ENCODE measurements at regions not wholly inside any gene's neighbourhood (a gene's known extent, or its start where the extent isn't known, plus 50 kb on each side); places are given as distances from the start of the nearest gene placed in this dataset.
A peak's percentile ranks its signal among the peaks of the same experiment; 100 is the strongest.
"Not testable (repeated sequence)": the region's sequence is repeated elsewhere in the genome, so short reads cannot be mapped to it uniquely, and the experiment has no call there.

DNA sequence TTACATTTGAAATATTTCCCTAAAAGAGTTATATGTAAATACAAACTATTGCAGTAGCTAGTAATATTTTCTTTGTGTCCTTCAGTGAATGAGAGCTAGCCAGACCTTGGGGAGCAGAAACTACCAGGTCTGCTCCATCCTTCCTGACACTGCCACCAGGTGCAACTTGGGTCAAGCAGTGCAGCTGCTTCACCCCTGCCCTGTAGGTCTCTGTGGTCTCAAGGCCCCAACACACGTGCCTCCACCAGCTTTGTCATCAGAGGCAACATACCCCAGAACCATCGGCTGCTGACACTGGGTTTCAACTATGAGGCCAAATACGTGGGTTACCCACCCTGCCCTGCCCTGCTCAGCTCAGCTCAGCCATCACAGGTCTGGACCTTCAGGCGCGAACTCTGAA lies 181.6 kb downstream of the FCRL5 start:
- H3K27me3 Mint-ChIP-seq (ENCODE audit: low read depth in 2 of 2) = peaks cover 0 to 10% of the 10 kb centered on the region in 2 donors

DNA sequence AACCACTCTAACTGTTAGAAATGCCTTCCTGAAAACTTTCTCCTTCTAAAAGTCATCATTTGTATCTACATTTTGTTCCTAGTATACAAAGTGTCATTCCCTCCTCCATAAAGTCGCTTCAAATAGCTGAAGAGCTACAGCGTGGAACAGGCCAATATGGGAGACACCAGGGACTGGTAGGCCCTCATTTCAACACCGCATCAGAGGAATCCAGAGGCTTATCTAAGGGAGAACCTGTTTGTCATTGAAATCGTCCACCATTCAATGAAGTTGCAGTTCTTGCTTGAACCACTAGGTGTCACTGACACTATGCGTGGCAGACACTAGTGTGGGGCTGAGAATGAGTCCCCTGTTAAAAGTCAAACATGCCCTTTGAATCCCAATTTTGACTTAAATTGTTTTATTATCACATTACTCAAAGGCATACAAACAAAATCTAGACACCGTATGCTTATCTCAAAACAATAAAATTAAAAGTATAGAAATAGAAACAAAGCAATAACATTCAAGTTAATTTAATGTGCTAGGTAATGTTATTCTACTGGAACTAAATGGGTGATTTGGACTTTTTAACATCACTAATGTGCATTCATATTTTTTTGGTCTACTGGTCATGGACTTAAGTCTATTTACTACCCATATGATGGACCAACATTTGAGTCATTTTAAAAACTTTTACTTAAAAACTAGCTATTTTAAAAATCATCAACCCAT lies 182.3 kb downstream of the FCRL5 start:
- H3K9me3 ChIP-seq (ENCODE audit: control insufficient read depth, insufficient read depth, low read length) = no peaks in the 10 kb centered on the region
- no peaks in the 10 kb centered on the region for H3K27me3 ChIP-seq (ENCODE audit: control insufficient read depth, insufficient read depth, low read length)
- H3K36me3 ChIP-seq (ENCODE audit: control insufficient read depth, insufficient read depth, low read length) = no peaks in the 10 kb centered on the region
- no peak overlapping the region for H3K27ac ChIP-seq (ENCODE audit: low read length)
- peak; percentile 83 to 89 (median 88) for ATAC-seq
- Mint-ChIP-seq H3K9me3 (no peaks in the 10 kb centered on the region), H3K4me1 (no peaks in the 10 kb centered on the region), H3K27me3 (ENCODE audit: low read depth in 2 of 2) (peaks cover 0 to 8% of the 10 kb centered on the region in 2 donors), H3K36me3 (no peaks in the 10 kb centered on the region), H3K27ac (no peak overlapping the region), H3K4me3 (no peak overlapping the region)
- no peak overlapping the region for H3K4me3 ChIP-seq (ENCODE audit: low read length)
- TF ChIP-seq, protein P1, sequence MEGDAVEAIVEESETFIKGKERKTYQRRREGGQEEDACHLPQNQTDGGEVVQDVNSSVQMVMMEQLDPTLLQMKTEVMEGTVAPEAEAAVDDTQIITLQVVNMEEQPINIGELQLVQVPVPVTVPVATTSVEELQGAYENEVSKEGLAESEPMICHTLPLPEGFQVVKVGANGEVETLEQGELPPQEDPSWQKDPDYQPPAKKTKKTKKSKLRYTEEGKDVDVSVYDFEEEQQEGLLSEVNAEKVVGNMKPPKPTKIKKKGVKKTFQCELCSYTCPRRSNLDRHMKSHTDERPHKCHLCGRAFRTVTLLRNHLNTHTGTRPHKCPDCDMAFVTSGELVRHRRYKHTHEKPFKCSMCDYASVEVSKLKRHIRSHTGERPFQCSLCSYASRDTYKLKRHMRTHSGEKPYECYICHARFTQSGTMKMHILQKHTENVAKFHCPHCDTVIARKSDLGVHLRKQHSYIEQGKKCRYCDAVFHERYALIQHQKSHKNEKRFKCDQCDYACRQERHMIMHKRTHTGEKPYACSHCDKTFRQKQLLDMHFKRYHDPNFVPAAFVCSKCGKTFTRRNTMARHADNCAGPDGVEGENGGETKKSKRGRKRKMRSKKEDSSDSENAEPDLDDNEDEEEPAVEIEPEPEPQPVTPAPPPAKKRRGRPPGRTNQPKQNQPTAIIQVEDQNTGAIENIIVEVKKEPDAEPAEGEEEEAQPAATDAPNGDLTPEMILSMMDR (IDR thresholded peaks at IDR 0.05) = peak; percentile 94
- no peaks in the 10 kb centered on the region for H3K4me1 ChIP-seq (ENCODE audit: control insufficient read depth, insufficient read depth, low read length)
- DNase-seq = peak in 1 of 2 donors; percentile 64
- intact Hi-C loops (cut with micrococcal nuclease) = loop anchor here (1.0 to 10.0 kb wide), 2 partner anchors 120 to 175 kb away; no protein-coding TSS in a partner anchor
- WGBS (ENCODE audit: insufficient coverage) = 10% methylated on average over 5 of the region's 6 CpGs

More for the DNA sequence above, 181.6 kb downstream of the FCRL5 start:
- Mint-ChIP-seq H3K9me3 (no peaks in the 10 kb centered on the region), H3K36me3 (no peaks in the 10 kb centered on the region), H3K27ac (no peak overlapping the region), H3K4me3 (no peak overlapping the region), H3K4me1 (no peaks in the 10 kb centered on the region)
- Histone ChIP-seq H3K36me3 (ENCODE audit: control insufficient read depth, insufficient read depth, low read length) (no peaks in the 10 kb centered on the region), H3K4me3 (ENCODE audit: low read length) (no peak overlapping the region), H3K9me3 (ENCODE audit: control insufficient read depth, insufficient read depth, low read length) (no peaks in the 10 kb centered on the region), H3K27ac (ENCODE audit: low read length) (no peak overlapping the region), H3K4me1 (ENCODE audit: control insufficient read depth, insufficient read depth, low read length) (no peaks in the 10 kb centered on the region), H3K27me3 (ENCODE audit: control insufficient read depth, insufficient read depth, low read length) (no peaks in the 10 kb centered on the region)
- no peak for DNase-seq
- WGBS (ENCODE audit: insufficient coverage) = 84% methylated on average over 5 of the region's 5 CpGs
- TF ChIP-seq, protein P1 (IDR thresholded peaks at IDR 0.05) = no peak
- intact Hi-C loops (cut with micrococcal nuclease) = loop anchor here (1.0 to 10.0 kb wide), 2 partner anchors 120 to 176 kb away; no protein-coding TSS in a partner anchor
- ATAC-seq = no peak

- ATAC-seq; H3K36me3 ChIP-seq (ENCODE audit: control insufficient read depth, insufficient read depth, low read length); H3K4me1 ChIP-seq (ENCODE audit: control insufficient read depth, insufficient read depth, low read length); H3K36me3 Mint-ChIP-seq; intact Hi-C loops (cut with micrococcal nuclease); H3K27me3 ChIP-seq (ENCODE audit: control insufficient read depth, insufficient read depth, low read length); H3K4me1 Mint-ChIP-seq; H3K27ac Mint-ChIP-seq; H3K27me3 Mint-ChIP-seq (ENCODE audit: low read depth in 2 of 2); H3K27ac ChIP-seq (ENCODE audit: low read length); H3K4me3 ChIP-seq (ENCODE audit: low read length); H3K4me3 Mint-ChIP-seq; H3K9me3 Mint-ChIP-seq; H3K9me3 ChIP-seq (ENCODE audit: control insufficient read depth, insufficient read depth, low read length); DNase-seq: not testable (repeated sequence)
- 100% methylated on average over 1 of the region's 1 CpG for WGBS (ENCODE audit: insufficient coverage)
Observed at GRCh38 chr1:157368941-157369340, 183.4 kb downstream of the FCRL5 start.

DNA sequence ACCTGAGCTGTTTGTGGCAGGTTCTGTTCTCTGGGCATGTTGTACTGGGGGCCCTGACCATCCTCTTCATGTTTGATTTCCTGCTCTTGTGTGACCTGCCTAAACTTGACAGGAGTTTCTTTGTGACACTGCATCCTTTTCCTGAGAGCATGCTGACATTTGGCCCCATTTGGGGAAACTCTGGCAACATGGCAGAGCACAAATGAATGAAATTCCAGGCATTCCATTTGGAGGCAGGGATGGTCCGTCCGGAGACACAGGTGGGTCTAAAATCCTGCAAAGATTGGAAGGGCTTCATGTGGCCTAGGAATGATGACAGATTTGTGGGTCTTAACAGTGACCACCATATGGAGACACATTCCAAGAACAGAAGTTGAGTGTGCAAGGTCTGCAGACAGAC lies 184.0 kb downstream of the FCRL5 start:
- intact Hi-C loops (cut with micrococcal nuclease) = no loop called here
- H3K27ac ChIP-seq (ENCODE audit: low read length) = no peak overlapping the region
- TF ChIP-seq, protein P1 (IDR thresholded peaks at IDR 0.05) = no peak
- no peaks in the 10 kb centered on the region for H3K36me3 ChIP-seq (ENCODE audit: control insufficient read depth, insufficient read depth, low read length)
- H3K27me3 Mint-ChIP-seq (ENCODE audit: low read depth in 2 of 2) = peaks cover 0 to 8% of the 10 kb centered on the region in 2 donors
- no peaks in the 10 kb centered on the region for H3K9me3 Mint-ChIP-seq
- no peaks in the 10 kb centered on the region for H3K4me1 ChIP-seq (ENCODE audit: control insufficient read depth, insufficient read depth, low read length)
- DNase-seq = no peak
- no peaks in the 10 kb centered on the region for H3K27me3 ChIP-seq (ENCODE audit: control insufficient read depth, insufficient read depth, low read length)
- H3K4me1 Mint-ChIP-seq = no peaks in the 10 kb centered on the region
- WGBS (ENCODE audit: insufficient coverage) = 78% methylated on average over 2 of the region's 2 CpGs
- H3K4me3 ChIP-seq (ENCODE audit: low read length) = no peak overlapping the region
- ATAC-seq = no peak
- no peak overlapping the region for H3K27ac Mint-ChIP-seq
- H3K4me3 Mint-ChIP-seq = no peak overlapping the region
- no peaks in the 10 kb centered on the region for H3K36me3 Mint-ChIP-seq
- H3K9me3 ChIP-seq (ENCODE audit: control insufficient read depth, insufficient read depth, low read length) = no peaks in the 10 kb centered on the region
